ENCODE measurements at regions not wholly inside any gene's neighbourhood (a gene's known extent, or its start where the extent isn't known, plus 50 kb on each side); places are given as distances from the start of the nearest gene placed in this dataset.

GRCh38 chr10:57874810-57875209 lies 392.9 kb downstream of the IPMK start:
- no peak for DNase-seq (ENCODE audit: low spot score)

GRCh38 chr10:57867241-57867640 lies 400.5 kb downstream of the IPMK start:
- DNase-seq (ENCODE audit: low spot score), result no peak

DNA sequence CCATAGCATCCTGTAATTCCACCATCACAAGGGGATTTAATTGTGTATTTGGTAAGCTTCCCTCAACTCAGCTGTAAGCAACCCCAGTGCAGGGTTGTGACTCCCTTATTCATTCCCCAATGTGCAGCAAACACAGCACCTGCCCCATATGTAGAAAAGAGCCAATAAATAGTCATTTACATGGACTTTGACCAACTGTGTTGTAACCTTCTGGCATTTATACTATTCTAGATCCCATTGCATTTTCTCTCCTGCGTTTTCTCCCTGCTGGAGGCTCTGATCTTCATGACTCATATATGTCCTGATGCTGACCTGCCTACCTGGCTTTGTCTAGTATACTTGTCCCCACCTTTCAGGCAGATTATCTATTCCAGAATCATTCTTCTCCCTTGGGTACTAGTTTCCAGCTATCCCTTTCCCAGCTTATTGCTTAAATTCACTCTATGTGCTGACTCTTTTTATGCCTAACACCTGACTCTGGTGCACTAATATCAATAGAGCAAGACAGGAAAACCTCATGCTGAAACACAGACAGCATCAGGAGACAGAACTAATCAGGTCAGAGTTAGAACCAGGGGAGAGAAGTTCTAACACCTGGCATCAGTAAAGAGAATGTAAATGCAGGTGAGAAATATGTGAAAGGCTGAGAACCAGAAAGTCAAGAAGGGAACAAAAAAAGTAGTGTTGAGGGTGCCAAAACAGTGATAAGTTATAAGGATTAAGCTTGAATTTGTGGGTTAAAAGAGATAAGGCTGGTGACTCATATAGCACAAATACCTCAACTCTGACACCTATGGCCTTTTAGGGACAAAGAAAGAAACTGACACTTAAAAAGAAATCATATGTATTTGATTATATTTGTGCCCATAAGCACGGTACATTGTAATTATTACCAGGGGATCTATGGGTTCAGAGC lies 402.7 kb downstream of the IPMK start:
- no peak for DNase-seq (ENCODE audit: low spot score)

DNA sequence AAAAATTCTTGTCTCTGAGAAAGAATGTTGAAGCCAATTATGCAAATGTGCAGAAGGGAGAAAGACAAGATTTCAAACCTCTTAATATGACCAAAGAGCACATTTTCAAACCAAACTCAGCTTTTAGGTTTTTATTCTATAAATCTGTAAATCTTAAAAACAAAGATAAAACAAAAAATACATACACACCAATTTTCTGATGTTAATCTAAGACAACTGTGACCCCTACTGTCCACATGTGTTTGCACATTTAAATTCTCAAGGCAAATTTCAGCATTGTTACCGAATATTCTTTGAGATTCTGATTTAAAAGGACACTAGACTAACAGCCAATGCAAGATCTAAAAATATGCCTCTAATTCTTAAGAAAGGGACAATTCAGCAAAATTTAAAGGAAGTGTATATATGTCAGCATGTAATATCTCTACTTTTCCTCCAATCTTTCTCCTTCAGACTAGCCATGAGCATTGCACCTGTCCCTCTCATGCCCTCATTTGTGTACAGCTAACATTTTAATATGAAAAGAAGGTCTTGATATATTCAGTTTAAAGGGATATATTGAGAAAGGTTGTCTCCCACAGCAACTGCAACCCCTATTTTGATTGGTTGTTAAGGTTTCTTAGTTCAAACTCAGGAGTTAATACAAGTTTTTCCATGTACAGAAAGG lies 417.9 kb downstream of the IPMK start:
- DNase-seq (ENCODE audit: low spot score), result no peak

- DNase-seq (ENCODE audit: low spot score), result no peak
Observed at GRCh38 chr10:57846307-57847065, 421.2 kb downstream of the IPMK start.

GRCh38 chr10:57844387-57844998 lies 423.2 kb downstream of the IPMK start:
- no peak for DNase-seq (ENCODE audit: low spot score)

- no peak for DNase-seq (ENCODE audit: low spot score)
Observed at GRCh38 chr10:57830877-57831560, 436.7 kb downstream of the IPMK start.

DNA sequence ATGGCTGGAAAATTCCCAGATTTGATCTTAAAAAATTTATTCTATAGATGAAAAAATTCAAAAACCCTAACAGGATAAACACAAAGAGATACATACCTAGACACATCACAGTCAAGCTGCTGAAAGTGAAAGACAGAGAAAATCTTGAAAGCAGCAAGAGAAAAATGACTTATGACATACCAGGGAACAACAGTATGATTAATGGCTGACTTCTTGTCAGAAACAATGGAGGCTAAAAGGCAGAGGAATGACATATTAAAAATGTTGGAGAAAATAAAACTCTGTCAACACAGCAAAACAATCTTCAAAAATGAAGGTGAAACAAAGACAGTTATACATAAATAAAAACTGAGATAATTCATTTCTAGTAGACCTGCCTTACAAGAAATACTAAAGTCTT lies 442.7 kb downstream of the IPMK start:
- no peak for DNase-seq (ENCODE audit: low spot score)

- no peak for DNase-seq (ENCODE audit: low spot score)
Observed at GRCh38 chr10:57823398-57823797, 444.3 kb downstream of the IPMK start.

GRCh38 chr10:57822965-57823364 lies 444.7 kb downstream of the IPMK start:
- DNase-seq (ENCODE audit: low spot score), result no peak

GRCh38 chr10:57818522-57818921 lies 449.2 kb downstream of the IPMK start:
- no peak for DNase-seq (ENCODE audit: low spot score)

DNA sequence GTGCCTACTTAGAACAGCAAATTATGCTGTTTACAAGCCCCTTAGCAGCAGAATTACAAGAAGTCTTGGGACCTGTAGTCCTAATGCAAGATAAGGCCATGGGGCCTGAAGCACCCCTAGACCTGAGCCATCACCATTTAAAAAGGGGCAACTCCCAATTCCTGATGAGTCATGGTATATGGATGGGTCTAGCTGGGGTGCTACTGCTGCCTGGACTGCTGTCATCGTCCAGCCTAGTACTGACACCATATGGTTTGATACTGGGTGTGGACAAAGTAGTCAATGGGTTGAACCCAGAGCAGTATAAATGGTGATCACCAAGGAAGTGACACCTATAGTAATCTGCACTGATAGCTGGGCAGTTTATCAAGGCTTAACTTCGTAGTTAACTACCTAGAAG lies 450.0 kb downstream of the IPMK start:
- no peak for DNase-seq (ENCODE audit: low spot score)

DNA sequence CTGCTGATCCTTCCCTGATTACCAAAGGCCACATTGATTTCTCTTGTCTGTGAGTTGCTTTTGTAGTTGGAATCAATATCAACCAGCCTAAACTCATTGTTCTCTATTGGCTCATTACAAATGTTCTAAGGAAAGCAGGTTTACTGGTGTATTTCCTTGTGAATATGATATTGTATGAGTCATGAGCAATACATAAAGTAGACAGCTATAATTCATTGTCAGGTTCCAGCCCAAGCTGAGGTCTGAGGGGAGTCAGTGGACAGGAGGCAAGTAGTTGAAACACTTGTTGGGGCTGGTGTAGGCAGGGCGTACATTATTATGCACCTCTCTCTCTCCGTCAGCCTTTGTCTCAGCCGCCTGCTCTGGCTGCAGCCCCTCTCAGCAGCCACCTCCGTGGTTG lies 451.7 kb downstream of the IPMK start:
- DNase-seq (ENCODE audit: low spot score), result no peak

- no peak for DNase-seq (ENCODE audit: low spot score)
Observed at GRCh38 chr10:57809961-57810360, 457.7 kb downstream of the IPMK start.

- DNase-seq (ENCODE audit: low spot score), result no peak
Observed at GRCh38 chr10:57807906-57808305, 459.8 kb downstream of the IPMK start.

DNA sequence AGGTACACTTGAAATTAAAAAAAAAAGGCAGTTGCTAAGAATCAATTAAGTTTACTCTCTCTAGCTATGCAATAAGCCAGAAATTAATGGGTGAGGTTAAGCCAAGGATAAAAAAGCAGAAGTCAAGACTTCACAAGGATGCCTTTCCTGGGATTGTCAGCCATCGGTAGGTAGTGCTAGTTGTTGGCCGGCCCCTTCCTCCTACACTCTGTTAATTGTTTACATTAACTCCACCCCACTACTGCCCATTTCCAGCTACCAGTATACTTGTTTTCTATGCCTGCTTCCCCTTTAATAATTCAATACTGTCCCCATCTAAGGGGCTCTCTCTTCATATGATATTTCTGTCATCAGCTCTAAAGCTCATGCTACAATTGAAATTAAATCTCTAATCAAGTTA lies 461.0 kb downstream of the IPMK start:
- DNase-seq (ENCODE audit: low spot score), result no peak

GRCh38 chr10:57799625-57800024 lies 468.1 kb downstream of the IPMK start:
- no peak for DNase-seq (ENCODE audit: low spot score)

DNA sequence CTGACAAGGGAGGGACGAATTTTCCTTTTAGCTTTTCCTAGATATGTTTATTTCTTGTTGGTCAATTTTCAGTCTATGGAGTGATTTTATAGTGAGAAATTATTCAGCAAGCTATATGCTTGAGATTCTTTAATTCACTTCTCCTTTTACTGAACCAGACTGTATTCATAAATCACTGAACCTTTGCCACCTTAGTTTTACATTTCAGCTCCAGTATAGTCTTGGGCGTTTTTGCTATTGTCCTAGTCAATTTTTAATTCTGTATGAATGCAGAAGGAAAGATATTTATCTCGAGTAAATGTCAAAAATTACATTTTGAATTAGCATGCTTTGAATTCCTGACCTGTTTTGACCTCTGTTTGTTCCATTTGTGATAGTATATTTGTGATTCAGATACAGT lies 468.9 kb downstream of the IPMK start:
- no peak for DNase-seq (ENCODE audit: low spot score)

GRCh38 chr10:57791546-57791945 lies 476.1 kb downstream of the IPMK start:
- no peak for DNase-seq (ENCODE audit: low spot score)

DNA sequence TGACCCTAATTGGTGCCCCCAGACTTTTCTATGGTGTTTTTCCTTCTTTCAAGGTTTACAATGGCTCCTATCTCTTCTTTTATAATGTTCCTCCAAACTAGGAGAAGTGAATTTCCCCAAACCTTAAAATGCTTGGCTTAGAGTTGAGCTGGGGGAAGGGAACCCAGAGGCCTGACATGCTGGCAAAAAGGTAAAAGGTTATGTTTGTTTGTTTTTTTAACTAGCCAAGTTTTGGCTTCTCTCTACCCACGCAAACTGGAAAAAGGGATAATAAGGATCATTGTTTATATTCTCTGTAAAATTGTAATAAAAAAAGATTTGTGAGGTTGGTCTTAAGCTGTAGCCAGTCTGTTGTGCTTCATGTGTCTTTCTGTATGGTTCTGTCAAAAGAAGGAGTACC lies 477.0 kb downstream of the IPMK start:
- DNase-seq (ENCODE audit: low spot score), result no peak

DNA sequence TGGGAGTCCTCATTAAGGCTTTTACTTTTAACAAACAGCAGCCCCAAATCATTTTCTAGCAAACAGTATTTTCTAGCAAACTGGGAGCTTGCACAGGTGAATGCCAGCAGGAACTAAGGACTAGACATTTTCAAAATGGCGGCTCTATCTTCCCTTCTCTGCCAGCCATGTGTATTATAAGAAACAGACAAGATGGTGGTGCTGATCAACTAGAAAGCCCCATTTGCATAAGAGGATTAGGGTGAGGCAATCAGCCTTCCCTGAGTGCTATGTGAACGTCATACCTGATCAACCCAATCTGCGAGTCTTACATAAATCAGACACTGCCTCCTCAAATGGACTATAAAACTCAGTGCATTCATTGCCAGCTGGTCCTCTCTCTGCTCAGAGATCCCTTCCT lies 479.6 kb downstream of the IPMK start:
- DNase-seq (ENCODE audit: low spot score), result no peak
